ENCODE measurements at regions not wholly inside any gene's neighbourhood (a gene's known extent, or its start where the extent isn't known, plus 50 kb on each side); places are given as distances from the start of the nearest gene placed in this dataset.

DNA sequence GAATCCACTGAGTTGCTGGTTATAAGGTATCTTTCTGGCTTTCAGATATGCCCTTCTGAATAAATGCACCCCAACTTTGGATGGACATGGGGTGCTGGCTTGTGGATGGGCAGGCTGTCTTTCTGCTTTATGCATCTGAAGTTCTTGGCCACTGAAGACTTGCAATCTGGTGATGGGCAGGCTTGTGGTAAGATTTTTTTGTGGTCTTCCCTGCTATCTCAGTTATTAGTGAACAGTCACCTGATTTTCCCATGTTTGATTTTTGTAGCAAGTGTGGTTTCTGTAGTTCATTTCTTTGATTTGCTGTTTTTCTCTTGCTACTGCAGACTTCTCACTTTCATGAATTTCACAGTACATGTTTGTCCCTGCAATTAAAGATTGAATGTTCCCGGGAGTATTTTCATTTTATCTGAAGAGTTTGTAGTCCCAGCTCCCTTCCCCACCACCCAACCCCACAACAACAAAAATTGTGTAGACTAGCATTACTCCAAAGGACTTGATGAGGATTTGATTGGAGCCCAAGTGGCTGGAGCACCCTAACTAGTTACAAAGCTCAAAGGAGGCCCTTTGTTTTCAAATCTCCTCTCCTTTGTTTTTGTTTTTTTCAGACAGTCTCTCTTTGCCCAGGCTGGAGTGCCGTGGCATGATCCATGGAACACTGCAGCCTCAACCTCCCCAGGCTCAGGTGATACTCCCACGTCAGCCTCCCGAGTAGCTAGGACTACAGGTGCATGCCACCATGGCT is 63.6 kb upstream of the MGAT5 start:
- TF ChIP-seq, protein P1, sequence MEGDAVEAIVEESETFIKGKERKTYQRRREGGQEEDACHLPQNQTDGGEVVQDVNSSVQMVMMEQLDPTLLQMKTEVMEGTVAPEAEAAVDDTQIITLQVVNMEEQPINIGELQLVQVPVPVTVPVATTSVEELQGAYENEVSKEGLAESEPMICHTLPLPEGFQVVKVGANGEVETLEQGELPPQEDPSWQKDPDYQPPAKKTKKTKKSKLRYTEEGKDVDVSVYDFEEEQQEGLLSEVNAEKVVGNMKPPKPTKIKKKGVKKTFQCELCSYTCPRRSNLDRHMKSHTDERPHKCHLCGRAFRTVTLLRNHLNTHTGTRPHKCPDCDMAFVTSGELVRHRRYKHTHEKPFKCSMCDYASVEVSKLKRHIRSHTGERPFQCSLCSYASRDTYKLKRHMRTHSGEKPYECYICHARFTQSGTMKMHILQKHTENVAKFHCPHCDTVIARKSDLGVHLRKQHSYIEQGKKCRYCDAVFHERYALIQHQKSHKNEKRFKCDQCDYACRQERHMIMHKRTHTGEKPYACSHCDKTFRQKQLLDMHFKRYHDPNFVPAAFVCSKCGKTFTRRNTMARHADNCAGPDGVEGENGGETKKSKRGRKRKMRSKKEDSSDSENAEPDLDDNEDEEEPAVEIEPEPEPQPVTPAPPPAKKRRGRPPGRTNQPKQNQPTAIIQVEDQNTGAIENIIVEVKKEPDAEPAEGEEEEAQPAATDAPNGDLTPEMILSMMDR (conservative IDR thresholded peaks at IDR 0.05 in 1 of 2, IDR thresholded peaks at IDR 0.05 in 1 of 2; ENCODE audit: low read depth in 1 of 2, low read length in 2 of 2): no peak
- no peak for TF ChIP-seq EZH2 (IDR thresholded peaks at IDR 0.05; ENCODE audit: low read length, missing control alignments)
